Posterior cingulate gyrus (tissue), 11 donors: ENCODE measurements at regions not wholly inside any gene's neighbourhood (a gene's known extent, or its start where the extent isn't known, plus 50 kb on each side); places are given as distances from the start of the nearest gene placed in this dataset.
"Not testable (repeated sequence)": the region's sequence is repeated elsewhere in the genome, so short reads cannot be mapped to it uniquely, and the experiment has no call there.

Source experiments
- DNase-seq, 10 donors: peaks; one replicate each; pipeline versions ENCODE4 v3.0.0 to v3.0.0-alpha.2; 2020 to 2021; ENCODE audit warnings: mixed read lengths in 3 of 10
- intact Hi-C: fragments of 100-400 bp; cut with DNase I; formaldehyde crosslinking; loops from one replicate; pipeline ENCODE4 v1.15.1; 2023

DNA sequence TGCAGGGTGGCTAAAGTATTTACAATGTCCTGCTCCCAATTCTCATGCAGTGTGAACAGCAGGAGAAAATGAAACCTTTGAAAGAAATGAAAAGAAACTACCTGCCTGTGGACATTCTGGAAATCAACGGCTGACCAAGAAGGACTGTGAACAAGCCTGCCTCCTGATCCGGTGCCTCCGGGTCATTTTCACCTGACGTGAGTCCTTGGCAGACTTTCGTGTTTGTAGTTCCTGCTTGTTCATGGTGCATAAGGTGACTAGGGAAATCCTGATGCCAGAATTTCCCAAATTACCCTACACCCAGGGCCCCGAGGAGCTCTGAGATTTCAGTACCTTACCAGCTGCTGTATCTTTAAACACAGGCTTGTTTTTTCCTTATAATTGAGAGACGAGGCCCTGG is 317.5 kb downstream of the TLE1 start:
- intact Hi-C loops, result no loop called here

DNA sequence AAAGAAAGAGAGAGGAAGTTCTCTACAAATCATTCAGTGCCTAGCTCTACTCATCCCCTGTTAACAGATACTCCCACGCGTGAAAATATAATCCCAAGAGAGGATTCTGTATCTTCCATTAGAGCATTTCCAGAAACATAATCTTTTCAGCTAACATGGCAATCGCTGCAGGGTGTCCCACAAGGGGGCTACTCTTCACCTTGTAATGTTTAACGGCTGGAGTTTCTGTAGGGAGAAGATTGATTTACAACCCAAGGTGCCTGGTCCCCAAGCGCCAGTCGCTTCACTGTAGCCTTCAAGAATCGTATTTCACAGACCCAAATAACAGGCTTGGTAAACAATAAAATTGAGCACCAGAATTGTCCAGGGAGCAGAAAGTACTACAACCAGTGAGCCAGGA is 318.7 kb downstream of the TLE1 start:
- intact Hi-C loops, result no loop called here
- no peak for DNase-seq

More for the DNA sequence above, 317.5 kb downstream of the TLE1 start:
- no peak for DNase-seq

DNA sequence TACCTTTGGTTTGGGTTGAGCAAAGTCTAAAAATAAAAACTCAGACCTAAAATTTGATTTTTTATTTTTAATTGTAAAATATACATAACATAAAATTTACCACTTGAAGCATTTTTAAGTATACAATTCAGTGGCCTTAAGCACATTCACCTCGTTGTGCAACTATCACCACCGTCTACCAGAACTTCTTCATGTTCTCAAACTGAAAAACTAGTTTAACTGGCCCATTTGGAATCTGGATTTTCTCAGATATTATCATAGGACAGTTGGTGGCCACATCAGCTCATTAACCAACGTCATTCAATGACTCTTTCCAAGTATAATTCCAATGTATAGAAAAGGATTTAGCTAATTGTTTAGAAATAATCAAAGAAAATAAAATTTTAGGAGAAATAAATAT is 319.3 kb downstream of the TLE1 start:
- intact Hi-C loops, result no loop called here
- no peak for DNase-seq

DNA sequence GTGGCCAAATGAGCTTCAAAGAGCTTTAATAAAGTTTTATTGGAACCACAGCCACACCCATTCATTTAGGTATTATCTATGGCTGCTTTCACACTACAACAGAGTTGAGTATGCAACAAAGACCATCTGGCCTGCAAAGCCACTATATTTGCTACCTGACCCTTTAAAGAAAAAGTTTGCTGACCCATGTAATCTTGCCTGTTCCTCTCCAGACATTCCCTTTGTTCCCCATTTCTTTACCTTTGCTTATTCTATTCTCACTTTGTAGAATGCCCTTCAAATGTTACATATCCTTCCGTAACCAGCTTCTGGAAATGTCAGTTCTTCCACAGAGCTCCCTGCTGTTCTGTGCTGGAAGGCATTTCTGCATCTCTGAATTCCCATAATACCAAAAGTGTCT is 320.2 kb downstream of the TLE1 start:
- intact Hi-C loops, result no loop called here

DNA sequence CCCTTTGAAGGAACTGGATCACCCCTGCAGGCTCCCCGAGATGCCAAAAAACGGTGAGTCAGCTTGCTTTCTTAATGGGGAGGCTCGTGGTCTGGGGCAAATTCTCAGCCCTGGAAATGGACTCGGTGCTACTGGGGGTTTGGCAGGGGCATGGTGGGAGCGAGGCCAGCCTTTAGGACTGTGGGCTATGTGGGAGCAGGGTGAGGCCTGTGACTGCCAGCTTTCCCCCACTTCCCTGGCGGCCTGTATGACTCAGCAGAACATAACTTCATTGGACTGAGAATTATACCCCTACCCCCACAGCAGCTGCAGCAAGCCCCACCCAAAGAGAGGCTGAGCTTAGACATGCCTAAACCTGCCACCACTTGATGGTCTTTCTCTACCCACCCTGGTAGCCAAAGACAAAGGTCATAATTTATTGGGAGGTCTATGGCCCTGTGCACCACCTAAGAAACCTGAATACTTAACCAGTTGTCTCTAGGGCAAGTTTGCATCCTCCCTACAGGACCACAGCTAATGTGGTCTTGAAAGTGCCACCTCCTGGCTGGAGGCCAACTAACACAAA is 325.3 kb downstream of the TLE1 start:
- DNase-seq, result peak in 1 of 10 donors; percentile 56
- intact Hi-C loops, result no loop called here

More for the DNA sequence above, 320.2 kb downstream of the TLE1 start:
- no peak for DNase-seq

DNA sequence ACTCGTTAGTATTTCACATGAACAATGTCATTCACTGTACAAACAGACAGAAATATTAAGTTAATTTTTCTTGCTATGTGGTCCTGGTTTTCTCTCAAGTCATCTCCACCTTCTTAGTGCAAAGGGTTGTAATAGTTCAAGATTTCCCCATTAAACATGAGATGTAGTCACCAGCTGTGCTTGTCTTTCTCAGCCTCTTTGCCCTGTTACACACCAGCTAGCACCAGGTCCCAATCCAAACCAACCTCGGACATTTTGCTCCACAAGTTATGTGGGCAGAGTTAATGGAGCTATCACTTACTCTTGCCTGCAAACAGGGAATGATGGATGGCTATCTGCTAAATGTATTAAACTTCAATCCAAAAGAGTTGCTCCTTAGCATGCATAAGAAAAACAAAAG is 328.1 kb downstream of the TLE1 start:
- no peak for DNase-seq
- intact Hi-C loops, result no loop called here

DNA sequence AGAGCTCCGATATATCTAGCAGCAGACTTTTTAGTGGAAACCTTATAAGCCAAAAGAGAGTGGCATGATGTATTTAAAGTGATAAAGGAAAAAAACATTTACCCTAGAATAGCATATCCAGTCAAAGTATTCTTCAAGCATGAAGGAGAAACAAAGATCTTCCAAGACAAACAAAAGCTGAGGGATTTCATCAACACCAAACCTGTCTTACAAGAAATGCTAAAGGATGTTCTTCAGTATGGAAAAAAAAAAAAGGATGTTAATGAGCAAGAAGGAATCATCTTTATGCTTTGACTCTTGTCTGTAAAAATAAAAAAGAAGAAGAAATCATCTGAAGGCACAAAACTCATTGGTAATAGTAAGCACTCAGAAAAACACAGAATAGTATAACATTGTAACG is 338.2 kb downstream of the TLE1 start:
- no peak for DNase-seq
- intact Hi-C loops, result no loop called here

DNA sequence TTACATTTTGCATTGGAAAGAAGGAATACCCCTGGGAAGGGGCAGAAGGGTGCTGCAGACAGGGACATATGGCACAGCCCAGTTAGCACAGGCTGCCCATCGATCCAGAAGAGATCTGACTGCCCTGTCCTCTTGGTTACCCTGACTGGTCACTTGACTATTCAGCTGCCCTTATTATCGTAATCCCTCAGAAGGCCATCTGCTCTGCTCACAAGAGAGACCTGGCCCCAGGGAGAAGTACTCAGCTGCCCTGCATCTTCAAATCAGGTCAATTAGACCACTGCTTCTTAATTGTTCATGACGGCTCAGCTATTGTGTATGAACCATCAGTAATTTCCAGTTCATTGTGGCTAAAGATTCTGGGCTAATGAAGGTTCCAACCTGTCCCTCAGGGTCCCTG is 345.0 kb downstream of the TLE1 start:
- DNase-seq, result no peak
- intact Hi-C loops, result no loop called here

DNA sequence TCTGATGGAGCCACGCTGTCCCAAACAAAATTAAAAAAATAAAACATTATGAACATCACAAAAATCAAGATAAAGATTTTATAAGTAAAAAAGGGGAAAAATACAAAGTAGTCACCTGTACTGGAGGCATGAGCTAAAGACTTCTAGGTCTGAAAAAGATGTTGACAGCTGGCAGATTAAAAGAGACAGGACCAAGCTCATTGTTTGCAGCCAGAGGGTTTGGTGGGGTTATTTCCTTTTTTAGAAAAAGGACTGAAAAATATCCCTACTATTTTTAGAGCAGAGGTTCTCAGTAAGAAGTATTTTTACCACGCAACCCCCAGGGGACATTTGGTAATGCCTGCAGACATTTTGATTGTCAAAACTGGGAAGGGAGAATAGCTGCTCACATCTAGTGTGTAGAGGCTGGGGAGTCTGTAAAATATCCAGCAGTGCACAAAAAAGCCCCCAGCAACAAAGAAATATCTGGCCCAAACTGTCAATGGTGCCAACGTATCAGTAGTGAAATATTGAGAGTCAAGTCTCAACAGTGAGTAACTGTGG is 353.4 kb downstream of the TLE1 start:
- intact Hi-C loops, result no loop called here
- no peak for DNase-seq

DNA sequence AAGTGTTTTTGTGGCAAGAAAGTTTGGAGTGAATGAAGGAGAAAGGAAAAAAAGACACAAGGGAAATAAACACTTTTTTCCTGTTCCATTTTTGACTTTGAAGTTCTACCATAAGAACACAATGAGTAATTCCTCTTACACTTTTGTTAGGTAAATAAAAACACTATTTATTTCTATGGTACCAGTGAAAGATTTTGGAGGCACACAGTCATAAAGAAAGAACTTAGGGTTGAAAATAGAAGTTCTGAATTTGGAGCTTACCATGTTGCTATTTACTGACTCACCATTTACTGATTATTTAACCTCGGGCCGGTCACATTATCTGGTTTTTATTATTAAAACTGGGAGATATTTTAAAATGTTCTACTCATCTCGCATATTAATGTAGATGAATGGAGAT is 367.8 kb downstream of the TLE1 start:
- DNase-seq, result no peak
- intact Hi-C loops, result no loop called here

DNA sequence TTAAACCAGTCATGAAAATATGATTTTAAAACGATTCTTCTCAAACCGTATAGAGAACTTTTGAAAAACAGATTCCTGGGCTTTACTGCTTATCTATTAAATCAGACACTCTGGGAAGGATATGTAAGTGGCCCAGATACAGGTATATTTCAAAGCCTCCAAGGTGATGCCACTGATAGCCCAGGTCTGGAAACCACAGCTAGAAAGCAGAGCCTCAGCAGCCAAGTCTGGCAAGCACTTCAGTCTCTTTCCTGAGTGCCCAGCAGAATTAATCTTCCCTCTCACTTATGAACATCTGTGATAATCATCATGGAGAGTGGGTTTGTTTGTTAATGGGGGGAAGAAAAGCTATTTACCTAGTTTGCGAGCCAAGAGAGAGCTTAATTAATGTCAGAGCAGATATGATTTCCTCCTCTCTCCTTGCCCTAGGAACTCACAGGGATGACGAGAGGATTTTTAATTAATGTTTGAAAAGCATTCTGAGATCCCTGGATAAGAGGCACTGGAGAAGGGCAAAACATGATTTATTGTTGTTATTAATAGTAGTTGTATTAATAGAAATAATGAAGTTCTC is 368.4 kb downstream of the TLE1 start:
- intact Hi-C loops, result no loop called here
- no peak for DNase-seq

DNA sequence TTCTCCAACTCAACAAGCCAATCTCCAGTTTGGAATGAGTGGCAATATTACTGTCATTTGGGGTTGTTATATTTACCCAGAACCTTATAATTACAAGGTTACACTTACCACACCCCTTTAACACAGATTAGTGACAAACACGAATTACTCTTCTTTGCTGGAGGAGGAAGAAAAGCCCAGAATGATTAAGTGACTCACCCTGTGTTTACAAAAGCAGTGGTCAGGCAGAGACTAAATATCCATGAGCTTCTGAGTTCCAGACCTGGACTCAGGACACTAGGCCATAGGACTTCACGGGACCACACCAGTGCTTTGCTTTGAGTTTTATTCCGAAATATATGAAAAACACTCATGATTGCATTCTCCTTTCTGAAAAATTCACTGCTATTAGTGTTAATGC is 370.8 kb downstream of the TLE1 start:
- intact Hi-C loops, result no loop called here
- DNase-seq, result no peak

DNA sequence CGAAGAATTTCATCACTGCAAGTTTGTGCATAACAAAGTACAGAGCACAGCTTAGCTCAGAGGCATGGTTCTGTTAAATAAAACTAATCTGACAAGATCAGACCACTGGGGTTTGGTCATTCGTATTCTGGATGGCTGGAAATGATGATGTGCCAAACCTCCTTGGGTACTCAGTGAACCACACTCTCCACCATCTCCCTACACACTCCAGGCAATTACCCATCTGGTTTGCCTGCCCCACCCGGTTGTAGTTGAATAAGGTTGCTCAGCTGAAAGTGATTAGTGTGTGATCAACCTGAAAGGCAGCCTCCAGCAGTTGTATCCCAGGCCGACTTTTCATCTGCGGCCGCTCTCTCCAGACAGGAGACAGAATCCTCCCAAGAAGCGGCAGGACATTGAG is 371.4 kb downstream of the TLE1 start:
- peak in 1 of 10 donors; percentile 57 for DNase-seq
- intact Hi-C loops, result no loop called here

DNA sequence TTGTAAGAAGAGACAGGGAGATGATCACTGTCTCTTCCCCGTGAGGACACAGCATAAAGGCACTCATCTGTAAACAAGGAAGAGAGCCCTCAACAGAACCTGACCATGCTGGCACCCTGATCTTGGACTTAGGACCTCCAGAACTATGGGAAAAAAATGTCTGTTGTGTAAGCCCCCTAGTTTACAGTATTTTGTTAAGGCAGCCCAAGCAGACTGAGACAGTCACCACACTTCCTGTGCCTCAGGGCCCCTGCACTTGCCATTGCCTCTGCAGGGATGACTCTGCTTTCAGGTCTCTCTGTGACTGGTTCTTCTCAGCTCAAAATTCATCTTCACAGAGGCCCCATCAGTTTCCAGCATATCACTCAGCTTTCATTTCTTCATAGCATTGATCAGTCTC is 372.1 kb downstream of the TLE1 start:
- intact Hi-C loops, result no loop called here
- no peak for DNase-seq

DNA sequence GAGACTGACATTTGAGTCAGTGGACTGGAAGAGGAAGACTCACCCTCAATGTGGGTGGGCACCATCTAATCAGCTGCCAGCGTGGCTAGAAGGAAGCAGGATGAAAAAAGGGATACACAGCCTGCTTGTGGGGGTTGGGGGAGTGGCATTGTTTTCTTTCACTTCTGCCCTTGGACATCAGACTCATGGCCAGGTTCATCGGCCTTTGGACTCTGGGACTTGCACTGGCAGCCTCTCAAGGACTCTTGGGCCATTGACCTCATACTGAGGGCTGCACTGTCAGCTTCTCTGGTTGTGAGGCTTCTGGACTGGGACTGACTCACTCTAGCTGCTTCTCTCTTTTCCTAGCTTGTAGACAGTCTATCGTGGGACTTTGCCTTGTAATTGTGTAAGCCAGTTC is 374.9 kb downstream of the TLE1 start:
- peak in 1 of 10 donors; percentile 12 for DNase-seq
- intact Hi-C loops, result no loop called here

DNA sequence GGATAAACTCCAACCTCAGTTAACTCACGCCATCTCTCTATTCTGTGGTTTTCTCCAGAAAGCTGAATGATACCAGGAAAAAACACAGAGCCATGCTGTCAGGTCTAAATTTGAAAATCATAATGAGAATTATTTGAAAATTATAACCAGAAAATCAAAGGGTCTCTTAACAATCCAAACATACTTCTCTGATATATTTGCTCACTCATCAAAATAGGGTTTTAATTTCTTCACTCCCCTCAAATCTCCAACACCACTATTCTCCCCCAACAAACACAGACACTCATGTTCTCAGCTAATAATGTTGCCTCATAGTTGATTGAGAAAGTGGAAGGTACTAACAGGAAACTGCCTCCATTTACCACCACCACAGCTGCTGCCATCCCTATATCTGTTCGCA is 375.5 kb downstream of the TLE1 start:
- DNase-seq, result no peak
- intact Hi-C loops, result no loop called here

DNA sequence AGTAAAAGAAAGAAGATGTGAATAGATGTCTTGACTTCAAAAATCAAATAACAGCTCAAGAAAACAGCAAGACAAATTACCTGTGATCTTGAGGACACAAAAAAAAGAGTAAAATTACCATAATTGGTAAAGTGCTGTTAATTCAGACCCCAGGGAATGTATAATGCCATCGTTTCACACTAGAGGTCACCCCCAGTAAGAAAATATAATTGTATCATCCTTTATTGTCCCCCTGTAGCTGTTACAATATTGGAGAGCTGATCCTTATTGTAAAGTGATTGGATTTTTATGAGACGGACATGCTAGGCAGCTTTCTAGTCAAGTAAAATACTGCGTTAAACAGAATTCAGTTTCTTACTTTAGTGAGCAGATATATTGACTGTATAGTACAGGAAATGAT is 377.0 kb downstream of the TLE1 start:
- DNase-seq, result no peak
- intact Hi-C loops, result no loop called here

DNA sequence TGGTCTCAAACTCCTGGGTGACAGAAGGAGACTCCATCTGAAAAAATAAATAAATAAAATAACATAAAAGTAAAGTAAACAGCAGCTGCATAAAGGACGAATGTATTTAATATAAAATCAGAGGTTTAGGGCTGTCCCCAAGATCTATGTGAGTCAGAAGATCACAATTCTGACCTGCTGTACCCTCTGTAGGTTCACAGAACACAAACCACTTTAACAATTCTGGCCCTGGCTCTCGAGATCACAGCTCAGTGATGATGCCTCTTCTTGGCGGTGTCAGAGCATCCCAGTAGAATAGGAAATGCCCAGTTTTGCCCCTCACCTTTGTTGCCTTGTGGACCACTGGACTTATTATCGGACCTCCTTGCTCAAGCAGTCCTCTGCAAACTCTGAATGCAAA is 380.9 kb downstream of the TLE1 start:
- intact Hi-C loops, result no loop called here
- DNase-seq, result peak in 1 of 10 donors; percentile 14

DNA sequence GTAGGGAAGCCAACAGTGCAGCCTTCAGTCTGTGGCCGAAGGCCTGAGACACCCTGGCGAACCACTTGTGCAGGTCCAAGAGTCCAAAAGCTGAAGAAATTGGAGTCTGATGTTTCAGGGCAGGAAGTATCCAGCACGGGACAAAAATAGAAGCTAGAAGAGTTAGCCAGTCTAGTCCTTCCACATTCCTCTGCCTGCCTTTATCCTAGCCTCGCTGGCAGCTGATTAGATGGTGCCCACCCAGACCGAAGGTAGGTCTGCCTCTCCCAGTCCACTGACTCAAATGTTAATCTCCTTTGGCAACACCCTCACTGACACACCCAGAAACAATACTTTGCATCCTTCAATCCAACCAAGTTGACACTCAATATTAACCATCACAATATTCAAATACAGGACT is 381.6 kb downstream of the TLE1 start:
- intact Hi-C loops, result not testable (repeated sequence)
- DNase-seq, result peak in 1 of 10 donors; percentile 43

DNA sequence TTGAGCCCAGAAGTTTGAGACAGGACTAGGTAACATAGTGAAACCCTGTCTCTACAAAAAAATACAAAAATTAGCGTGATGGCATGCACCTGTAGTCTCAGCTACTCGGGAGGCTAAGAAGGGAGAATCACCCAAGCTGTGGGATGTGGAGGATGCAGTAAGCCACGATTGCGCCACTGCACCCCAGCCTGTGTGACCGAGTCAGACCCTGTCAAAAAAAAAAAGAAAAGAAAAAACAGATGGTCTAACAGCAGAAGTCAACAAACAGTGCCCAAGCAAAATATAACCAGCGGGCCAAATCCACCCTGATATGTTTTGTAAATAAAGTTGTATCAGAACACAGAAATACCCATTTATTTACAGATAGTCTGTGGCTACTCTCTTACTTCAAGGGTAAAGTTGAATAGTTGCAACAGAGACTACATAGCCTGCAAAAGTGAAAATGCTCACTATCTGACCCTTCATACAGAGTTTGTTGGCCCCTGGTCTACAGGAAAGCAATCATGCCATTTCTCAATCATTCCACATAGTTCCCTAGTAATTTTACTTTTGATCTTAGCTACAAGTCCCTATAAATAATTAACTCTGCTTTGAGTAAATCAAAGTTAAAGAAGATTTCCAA is 383.7 kb downstream of the TLE1 start:
- peak in 1 of 10 donors; percentile 48 for DNase-seq
- intact Hi-C loops, result no loop called here

DNA sequence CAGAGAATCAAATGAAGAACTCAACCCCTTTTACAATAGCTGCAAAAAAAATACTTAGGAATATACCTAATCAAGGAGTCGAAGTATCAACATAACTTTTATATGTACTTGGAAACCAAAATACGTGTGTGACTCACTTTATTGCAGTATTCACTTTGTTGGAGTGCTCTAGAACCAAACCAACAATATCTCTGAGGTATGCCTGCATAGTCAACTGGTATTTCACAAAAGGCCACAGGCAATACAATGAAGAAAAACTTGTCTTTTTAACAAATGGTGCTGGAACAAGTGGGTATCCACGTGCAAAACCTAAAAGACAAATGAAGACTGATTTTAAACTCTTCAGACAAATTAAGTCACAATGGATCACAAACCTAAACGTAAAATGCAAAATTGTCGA is 385.7 kb downstream of the TLE1 start:
- DNase-seq, result no peak
- intact Hi-C loops, result no loop called here

DNA sequence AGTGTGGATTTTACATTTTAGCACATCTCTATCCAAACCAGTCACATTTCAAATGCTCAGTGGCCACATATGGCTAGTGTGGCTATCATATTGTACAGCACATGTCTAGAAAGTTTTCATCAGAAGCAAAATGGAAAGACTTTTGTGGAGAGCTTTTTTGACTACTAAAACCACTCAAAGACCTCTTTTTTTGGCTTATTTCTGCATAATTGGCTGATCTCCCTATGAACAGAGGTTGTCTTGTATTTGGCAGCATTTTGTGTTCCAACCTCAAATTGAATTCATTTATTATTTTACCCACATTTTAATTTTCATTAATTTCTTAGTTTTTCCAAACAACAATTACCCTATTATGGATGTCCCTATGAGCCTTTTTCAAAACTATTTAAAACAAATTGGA is 395.7 kb downstream of the TLE1 start:
- intact Hi-C loops, result no loop called here
- DNase-seq, result no peak
